ENCODE measurements at regions not wholly inside any gene's neighbourhood (a gene's known extent, or its start where the extent isn't known, plus 50 kb on each side); places are given as distances from the start of the nearest gene placed in this dataset.

DNA sequence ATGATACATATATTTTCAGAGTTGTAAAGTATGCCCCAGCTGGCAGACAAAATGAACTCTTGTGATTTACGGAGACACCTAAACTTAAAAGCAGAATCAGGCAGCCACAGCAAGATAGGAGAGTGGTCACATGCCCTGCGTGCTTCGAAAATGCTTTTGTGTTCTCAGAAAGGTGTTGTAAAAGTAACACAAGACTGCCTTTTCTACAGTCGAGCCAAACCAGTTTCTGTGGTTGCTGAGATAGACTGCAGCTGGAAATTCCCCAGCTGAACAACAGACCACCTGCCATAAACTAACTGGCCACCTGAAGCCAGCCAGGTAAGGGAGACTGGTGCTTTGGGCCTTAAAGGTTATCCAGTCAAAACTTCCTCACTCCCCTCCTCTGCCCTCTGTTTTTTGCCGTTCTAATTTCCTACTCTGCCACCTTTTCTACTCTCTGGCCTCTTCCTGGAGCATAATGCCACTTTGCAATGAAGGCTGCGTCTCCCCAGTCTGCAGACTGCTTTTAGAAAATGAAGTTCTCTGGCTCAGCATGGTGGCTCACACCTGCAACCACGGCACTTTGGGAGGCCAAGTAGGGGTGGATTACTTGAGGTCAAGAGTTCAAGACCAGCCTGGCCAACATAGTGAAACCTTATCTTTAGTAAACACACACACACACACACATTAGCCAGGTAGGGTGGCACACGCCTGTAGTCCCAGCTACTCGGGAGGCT, 381.2 kb upstream of the SLITRK1 start:
- no peak for ATAC-seq

DNA sequence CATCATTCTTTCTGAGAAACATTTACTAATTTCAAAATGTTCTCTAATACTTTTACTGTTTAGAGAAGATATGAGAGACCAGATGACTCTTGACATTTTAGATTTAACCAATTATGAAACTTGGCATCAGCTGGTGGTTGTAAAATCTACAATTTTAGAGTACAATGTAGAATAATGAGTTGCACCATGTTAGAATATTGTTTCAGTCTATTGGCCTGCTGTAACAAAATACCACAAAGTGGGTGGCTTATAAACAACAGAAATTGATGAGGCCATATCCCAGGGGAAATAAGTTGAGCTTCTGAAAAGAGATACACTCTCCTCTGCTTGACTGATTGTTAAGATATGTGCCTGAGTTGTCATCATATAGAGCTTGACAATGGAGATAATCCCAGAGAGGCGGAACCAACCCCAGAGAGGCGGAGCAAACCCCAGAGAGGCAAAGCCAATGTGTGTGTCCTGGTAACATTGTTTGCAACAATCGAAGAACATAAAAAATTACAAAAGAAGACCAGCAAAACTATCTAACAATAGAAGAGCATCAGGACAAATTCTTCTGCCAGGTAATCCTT, 373.0 kb upstream of the SLITRK1 start:
- ATAC-seq: no peak

DNA sequence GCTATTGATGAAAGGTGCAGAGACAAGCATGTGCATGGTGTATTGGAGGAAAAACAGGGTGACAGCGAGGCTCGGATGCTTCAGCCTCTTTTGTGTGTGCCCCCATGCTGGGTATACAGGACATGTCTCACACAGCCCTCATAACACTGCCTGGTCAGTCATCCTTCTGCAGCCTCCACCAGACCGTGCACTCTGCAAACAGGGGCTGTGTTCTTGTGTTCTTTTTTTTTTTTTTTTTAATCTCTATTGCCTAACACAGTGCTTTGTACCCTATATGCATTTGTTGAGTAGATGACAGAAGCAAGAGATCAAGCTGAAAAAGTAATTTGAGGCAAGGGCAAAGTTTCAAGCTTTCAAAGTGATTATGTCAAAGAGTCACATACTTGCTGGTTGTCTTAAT, 367.2 kb upstream of the SLITRK1 start:
- no peak for ATAC-seq

DNA sequence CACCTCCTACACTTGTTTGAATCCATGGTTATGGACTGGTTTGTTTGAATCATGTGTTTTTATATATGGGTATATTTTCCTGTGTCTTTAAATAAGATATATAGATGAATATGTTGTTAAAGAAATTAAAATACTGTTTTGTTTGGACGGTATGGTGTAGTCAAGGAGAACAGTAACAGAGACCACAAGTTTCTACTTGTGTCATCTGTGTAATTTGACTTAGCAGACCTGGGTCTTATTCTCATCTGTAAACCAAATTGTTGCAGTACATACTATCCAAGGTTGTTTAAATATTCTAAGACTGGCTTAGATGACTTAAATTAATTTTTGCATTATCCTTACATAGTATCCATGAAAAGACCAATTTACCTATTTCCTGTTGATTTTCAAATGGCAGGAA, 361.1 kb upstream of the SLITRK1 start:
- no peak for ATAC-seq

DNA sequence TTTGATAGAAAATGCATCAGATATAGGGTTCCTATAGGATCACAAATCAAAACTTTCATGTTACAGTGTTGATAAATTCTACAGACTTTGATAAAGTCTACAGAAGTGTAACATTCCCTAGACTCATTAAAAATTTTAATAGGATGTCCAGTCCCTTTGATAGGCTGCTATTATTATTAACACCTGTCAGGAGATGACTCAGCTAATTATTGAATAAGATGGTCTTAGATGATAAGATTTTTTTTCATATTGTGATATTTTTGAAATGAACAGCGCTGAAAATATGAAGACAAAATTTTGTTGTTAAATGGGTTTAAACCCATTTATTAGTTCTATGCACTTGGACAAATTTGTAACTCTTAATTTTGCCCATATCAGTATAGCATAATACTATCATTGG, 356.8 kb upstream of the SLITRK1 start:
- no peak for ATAC-seq

DNA sequence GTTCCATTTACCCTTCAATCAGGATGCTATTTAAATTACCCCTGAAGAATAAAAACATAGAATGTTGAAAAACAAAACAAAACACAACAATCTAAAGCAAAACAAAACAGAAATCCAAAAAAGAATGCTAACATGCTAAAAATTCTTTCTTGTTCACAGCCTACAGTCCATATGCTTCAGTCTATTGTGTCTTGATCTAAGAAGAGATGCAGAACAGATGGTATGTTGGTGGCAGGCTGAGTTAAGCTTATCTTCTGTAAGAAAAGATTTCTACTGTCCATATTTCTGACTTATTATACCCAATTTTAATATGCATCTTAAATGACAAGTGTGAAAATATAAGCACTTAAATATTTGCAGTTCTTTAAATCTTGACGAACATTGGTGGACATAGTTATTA, 356.1 kb upstream of the SLITRK1 start:
- no peak for ATAC-seq

DNA sequence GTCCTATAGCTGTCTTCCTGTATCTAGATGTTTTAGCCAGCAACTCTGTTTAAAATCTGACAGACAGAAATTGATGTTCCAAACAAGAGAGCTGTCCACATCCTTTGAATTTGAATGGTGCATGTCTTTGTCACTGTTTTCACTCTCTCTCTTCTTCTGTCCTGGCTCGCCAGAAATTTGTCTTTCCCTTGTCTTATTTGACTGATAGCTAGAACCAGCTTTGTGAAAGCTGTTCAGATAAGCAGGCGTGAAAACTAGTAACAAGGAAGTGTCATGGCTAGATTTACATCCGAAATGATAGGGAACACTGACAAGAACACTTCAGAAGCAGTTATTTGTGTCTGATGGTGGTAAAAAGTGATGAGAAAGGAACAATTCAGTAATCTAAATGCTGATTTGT, 354.9 kb upstream of the SLITRK1 start:
- ATAC-seq: no peak

DNA sequence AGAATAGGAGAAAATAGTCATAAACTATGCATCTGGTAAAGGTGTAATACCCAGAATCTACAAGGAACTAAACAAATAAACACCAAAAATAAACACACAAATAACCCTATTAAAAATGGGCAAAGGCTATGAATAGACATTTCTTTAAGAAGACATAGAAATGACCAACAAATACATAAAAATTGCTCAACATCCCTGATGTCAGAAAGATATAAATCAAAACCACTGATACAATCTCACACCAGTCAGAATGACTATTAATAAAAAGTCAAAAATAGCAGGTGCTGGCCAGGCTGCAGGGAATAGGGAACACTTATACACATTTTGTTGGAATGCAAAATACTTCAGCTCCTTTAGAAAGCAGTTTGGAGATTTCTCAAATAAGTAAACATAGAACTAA, 352.1 kb upstream of the SLITRK1 start:
- no peak for ATAC-seq

DNA sequence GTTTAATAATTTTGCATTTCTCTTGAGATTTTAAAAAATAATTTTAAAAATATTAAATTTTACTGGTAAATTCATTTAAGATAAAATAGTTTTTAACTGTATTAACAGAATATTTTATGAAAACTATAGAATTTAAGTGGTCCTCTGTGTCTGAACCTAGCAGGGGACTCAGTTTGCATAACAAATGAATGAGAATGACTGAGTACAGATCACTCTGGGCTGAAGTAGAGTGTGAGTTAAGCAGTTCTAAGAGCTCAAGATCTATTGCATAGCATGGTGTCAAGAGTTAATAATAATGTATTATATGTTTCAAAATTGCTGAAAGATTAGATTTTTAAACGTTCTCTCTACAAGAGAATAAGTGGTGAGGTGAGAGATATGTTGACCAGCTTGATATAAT, 348.3 kb upstream of the SLITRK1 start:
- ATAC-seq: no peak

DNA sequence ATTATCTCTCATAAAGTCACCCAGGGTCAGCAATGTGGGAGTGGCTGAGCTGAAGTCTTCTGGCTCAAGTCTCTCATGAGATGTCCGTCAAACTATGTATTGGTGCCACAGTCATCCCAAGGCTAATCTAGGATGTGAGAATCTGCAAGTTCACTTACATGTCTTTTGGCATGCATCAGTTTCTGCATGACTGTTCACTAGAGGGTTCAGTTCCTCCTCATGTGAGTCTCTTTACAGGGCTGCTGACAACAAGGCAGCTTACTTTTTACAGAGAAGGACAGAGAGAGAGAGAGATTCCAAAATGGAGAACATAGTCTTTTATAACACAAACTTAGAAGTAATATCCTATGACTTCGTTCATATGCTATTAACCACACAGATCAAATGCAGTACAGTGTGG, 328.8 kb upstream of the SLITRK1 start:
- ATAC-seq: no peak

DNA sequence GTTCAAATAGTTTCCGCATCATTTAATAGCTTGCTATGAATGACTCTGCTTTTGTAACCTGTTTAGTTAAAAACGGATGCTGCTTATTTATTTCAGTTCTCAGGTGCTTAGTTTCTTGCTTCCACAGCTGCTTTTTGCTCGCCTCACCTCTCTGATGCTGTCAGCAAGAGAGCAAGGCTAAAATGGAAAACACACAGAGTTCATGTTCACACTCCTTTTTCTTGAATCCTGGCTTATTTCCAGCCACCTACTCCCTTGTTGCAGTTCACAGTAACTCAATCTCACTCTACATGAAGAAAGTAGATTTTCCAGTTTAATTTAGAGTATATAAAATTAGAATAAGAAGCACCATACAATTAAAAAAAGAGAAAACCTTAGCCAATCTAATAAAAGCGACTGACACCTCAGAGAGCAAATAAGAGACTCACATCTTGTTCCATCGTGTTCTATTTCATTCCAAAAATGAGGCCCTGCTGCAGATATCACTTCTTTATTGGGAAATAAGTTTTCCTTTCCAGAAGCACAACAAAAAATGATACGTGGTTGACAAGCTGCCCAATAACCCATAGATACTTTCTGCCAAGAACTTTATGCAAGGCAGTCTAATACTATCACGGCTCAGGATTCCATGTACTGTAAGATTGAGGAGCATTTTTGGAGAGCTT, 326.1 kb upstream of the SLITRK1 start:
- no peak for ATAC-seq

DNA sequence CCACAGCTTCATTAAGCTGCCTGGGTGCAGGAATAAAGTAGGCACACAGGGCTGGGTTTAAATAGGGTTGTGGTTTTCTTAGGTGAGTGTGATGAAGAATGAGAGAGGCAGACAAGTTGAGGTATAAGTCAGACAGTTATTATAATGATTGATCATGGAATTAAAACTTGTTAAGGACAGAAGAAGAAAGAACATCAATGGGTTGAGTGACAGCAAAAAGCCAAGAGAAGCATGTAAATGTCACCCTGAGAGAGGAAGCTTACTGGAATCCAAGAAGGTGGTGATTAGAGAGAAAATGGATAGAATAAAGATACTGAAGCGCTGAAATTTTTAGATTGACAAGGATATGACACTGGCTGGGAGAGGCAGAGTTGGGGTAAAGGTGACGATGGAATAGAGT, 325.2 kb upstream of the SLITRK1 start:
- no peak for ATAC-seq

DNA sequence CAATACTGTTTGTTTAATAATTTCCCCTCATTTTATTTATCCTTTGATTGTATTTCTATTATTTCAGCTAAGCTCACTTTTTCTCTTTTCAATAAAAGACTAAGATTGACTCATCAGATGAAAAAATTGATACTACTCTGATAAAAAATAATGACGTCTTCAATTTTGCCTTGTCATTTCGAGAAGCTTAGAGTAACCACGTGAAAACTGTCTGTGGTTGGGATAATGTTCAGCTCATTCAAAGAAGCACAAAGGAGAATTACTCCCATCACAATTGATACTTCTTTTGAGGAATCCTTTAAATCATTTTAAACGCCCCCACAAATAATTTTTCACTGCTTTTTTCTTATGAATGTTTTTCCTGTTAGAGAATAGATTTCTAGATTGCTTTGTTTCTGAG, 318.7 kb upstream of the SLITRK1 start:
- no peak for ATAC-seq

DNA sequence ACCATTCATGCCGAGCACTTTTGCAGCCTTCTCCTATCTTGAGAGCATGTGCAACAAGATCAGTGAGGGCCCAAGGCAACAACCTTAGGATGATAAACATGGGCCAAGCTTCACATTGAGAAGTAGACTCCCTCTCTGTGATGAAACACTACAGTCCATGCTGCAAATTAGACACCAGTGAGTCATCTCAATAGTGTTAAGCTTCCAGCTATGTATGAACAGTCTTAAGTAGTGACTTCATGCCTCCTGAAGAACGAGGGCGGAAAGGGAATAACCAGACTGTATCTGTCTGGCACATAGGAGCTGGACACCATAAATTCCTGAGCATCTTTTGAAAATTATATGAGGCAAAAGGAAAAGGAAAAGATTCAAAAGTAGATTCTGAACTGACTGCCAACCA, 309.9 kb upstream of the SLITRK1 start:
- peak; percentile 82 for ATAC-seq

DNA sequence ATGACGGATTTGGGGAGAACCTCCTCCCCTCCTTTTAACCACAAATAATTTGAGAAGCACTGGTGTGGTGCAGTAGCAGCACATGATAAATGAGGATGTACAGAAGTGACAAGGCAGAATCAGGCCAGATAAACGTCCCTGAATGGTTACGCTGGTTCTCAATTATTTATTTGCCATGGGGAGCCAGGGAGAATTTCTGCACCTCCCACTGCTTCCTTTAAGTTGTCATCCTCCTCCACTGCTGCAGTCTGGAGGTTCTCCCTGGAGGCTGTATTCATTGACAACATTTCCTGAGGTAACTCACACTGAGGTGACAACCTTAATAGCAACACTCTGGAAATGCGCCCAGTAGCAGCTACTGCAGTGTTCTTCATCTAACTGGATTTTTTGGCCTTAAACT, 308.9 kb upstream of the SLITRK1 start:
- ATAC-seq: no peak

DNA sequence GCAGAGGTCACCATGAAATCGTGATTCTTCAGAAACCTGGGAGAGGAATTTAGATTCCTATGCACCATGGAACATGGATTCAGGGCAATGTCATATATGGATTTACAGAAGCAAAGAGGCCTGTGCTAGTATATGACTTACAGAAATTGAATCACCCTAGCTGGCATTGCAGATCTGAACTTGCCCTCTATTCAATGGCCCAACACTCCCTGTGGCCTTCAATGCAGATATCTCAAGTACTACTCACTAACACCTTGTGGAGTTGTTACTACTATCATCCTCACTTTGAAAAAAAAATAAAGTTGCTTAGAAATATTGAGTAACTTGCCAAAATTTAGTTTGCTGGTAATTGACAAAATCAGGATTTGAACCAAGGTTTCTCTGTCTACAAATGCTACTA, 305.4 kb upstream of the SLITRK1 start:
- ATAC-seq: no peak

DNA sequence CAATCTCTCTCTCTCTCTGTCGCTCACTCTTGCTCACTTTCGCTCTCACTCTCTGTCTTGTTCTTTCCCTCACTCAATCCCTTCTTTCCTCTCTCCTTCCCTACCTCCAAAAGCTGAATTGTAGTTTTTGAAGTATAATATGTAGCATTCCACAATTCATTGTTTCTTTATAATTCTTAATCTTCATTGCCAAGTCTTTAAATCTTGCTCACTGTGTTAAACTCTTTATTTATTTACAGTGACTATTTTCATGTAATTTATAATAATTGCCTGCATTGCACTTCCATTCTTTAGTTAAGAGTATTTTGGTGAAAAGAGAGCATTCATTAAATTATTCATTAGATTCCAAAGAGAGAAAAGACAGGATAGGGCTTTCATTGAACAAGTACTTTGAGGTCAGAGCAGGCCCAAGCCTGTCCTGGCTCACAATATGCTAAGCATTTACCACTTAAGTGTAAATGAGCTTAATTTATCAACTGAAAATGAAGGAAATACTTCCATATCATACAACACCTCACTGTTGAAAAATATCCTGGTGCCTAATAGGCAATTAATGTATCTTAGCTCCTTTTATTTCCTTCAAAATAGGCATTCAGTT, 257.4 kb upstream of the SLITRK1 start:
- ATAC-seq: no peak

DNA sequence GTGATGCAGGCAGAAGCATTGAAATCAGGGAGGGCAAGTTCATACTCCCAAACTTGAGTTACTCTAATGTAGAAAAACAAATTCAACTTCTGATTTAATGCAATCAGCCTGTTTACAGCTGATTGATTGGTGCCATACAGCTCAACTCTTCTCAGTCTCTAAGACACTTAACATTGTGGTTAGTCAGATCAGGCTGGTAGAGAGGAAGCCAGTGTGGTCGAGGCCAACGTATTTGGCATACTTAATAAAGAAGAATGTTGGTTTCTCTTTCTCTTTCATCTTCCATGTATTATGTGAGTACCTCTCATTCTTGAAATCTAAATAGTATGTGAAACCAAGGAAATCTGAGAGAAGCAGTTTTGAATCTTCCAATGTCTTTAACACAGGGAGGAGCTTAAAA, 255.0 kb upstream of the SLITRK1 start:
- ATAC-seq: no peak

DNA sequence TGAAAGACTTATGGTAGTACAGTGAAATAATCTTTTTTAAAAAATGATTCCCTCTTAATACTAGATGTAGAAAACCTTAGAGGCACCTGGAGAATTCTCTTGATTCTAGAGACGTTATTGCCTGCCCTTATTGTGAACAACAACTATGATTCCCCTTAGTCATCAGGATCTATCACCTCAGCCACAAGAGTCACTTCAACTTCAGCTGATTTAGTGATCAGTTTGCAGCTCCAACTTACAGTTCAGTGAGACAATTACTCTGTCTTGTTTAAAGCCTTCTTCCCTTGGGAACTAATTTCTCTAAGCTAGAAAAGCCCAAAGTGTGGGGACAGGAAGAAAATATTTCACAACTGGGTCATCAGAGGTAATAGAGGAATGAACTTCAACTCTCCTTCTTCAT, 254.3 kb upstream of the SLITRK1 start:
- ATAC-seq: no peak

DNA sequence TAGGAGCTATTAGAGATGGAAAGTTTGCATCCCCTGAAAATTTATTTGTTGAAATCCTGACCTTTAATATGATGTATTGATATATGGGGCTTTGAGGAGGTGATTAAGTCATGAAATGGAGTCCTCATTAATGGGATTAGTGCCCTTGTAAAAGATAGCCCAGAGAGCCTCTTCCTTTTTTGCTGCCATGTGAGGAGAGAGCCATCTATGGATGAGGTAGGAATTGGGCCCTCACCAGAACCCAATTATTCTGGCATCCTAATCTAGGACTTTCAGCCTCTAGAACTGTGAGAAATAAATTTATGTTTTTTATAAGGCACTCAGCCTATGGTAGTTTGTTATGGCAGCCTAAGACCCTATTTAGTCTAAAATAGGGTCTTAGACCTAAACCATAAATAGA, 250.2 kb upstream of the SLITRK1 start:
- ATAC-seq: no peak

DNA sequence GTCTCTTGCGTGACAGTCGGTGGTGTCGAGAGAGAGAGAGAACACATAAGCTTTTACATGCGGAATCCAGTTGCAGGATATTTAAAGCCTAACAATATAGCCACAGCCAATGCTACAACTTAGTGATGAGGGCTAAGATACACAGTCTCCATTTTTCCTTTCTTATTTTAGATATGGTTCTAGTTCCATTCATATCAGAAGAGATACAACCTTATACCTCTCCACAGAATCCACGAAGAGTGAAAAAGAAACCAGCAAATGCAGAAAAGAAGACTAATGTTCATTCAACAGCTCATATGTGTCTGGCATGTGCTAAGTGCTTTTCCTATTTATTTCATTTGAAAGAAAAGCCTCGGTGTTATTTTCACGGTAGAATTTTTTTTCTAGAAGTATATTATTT, 249.0 kb upstream of the SLITRK1 start:
- no peak for ATAC-seq

DNA sequence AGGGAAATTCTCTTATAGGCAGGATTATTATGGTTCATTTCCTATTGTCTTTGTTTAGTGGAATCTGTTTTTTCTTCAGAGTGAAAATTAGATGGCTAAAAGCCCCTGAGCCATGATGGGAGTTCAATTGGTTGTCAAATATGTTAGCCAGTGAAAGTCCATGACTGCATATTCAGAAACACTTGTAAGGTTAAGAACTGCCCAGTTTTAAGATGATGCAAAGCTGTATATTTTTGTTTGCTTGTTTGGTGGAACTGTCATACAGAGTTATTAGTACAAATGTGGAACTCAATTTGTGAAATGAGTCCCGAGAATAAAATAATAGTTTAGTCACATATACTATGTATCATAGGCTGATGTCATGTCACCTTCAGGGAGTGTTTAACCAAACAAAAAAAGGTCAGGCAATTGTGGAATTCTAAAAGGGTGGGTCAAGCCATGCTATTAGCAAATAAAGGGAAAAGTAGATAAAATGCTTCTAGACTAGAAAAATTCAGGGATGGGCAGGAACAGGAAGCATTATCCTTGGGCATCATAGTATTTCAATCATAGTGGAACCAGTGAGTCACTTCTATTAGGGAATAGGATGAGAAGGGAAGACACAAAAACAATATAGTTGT, 248.3 kb upstream of the SLITRK1 start:
- ATAC-seq: no peak

DNA sequence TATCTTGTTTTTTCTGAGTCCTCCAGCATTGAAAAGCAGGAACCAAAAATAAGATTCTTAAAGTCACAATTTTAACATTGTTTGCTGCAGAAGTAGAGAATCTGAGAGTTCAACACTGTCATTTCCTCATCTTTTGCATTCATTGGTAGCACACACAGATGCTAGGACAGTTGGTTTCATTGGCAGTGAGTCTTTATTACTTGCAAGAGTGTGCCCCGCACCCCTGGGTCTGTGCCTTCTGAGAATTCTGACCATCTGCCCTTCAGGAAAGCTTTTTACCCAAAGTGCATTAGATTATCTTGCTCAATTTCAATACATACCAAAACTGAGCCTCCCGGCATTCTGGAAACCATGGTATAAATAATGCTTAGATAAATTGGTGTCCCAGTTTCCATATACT, 247.7 kb upstream of the SLITRK1 start:
- no peak for ATAC-seq
